HG03280 (cell line): ENCODE measurements at regions not wholly inside any gene's neighbourhood (a gene's known extent, or its start where the extent isn't known, plus 50 kb on each side); places are given as distances from the start of the nearest gene placed in this dataset.

Experiments
- ATAC-seq: cut with Tn5 transposase; IDR thresholded peaks from one replicate; pipeline ENCODE4 v1.9.1; 2021; ENCODE audit warnings: mild to moderate bottlenecking, moderate library complexity; ENCODE audit not compliant: unreplicated experiment

GRCh38 chr1:82560566-82560965, 759.8 kb downstream of the ADGRL2 start:
- no peak for ATAC-seq

GRCh38 chr1:82555501-82555900, 754.8 kb downstream of the ADGRL2 start:
- ATAC-seq, result no peak

- ATAC-seq, result no peak
Observed at GRCh38 chr1:82549841-82550240, 749.1 kb downstream of the ADGRL2 start.

- no peak for ATAC-seq
Observed at GRCh38 chr1:82542766-82543165, 742.0 kb downstream of the ADGRL2 start.

GRCh38 chr1:82542141-82542540, 741.4 kb downstream of the ADGRL2 start:
- no peak for ATAC-seq

- no peak for ATAC-seq
Observed at GRCh38 chr1:82540006-82540405, 739.3 kb downstream of the ADGRL2 start.

- ATAC-seq, result no peak
Observed at GRCh38 chr1:82538876-82539275, 738.1 kb downstream of the ADGRL2 start.

GRCh38 chr1:82534996-82535395, 734.3 kb downstream of the ADGRL2 start:
- ATAC-seq, result no peak

- no peak for ATAC-seq
Observed at GRCh38 chr1:82525378-82525777, 724.6 kb downstream of the ADGRL2 start.

GRCh38 chr1:82520611-82521010, 719.9 kb downstream of the ADGRL2 start:
- no peak for ATAC-seq

GRCh38 chr1:82517586-82517985, 716.9 kb downstream of the ADGRL2 start:
- ATAC-seq, result no peak

- no peak for ATAC-seq
Observed at GRCh38 chr1:82515650-82516049, 714.9 kb downstream of the ADGRL2 start.

GRCh38 chr1:82511441-82511840, 710.7 kb downstream of the ADGRL2 start:
- ATAC-seq, result no peak

- ATAC-seq, result no peak
Observed at GRCh38 chr1:82510431-82510830, 709.7 kb downstream of the ADGRL2 start.

GRCh38 chr1:82507011-82507410, 706.3 kb downstream of the ADGRL2 start:
- ATAC-seq, result no peak

GRCh38 chr1:82503822-82504221, 703.1 kb downstream of the ADGRL2 start:
- ATAC-seq, result no peak

GRCh38 chr1:82499022-82499421, 698.3 kb downstream of the ADGRL2 start:
- ATAC-seq, result no peak

- ATAC-seq, result no peak
Observed at GRCh38 chr1:82494117-82494516, 693.4 kb downstream of the ADGRL2 start.

- no peak for ATAC-seq
Observed at GRCh38 chr1:82492159-82492558, 691.4 kb downstream of the ADGRL2 start.

GRCh38 chr1:82491301-82492048, 690.7 kb downstream of the ADGRL2 start:
- ATAC-seq, result no peak

GRCh38 chr1:82487778-82488177, 687.0 kb downstream of the ADGRL2 start:
- no peak for ATAC-seq

GRCh38 chr1:82486969-82487368, 686.2 kb downstream of the ADGRL2 start:
- no peak for ATAC-seq

- no peak for ATAC-seq
Observed at GRCh38 chr1:82486468-82486867, 685.7 kb downstream of the ADGRL2 start.
